ENCODE measurements at regions not wholly inside any gene's neighbourhood (a gene's known extent, or its start where the extent isn't known, plus 50 kb on each side); places are given as distances from the start of the nearest gene placed in this dataset.

- no peak for TF ChIP-seq CTCF (IDR thresholded peaks at IDR 0.05)
- DNase-seq (no peak), ATAC-seq (peak in 1 of 2 donors; percentile 40)
- H3K27ac ChIP-seq = no peak overlapping the region
- H3K36me3 ChIP-seq = no peaks in the 10 kb centered on the region
- H3K27me3 ChIP-seq (ENCODE audit: low read depth) = peaks cover 8% of the 10 kb centered on the region
- no peaks in the 10 kb centered on the region for H3K9me3 ChIP-seq
- intact Hi-C loops (cut with DNase I) = no loop called here
- H3K4me1 ChIP-seq = peaks cover 12% of the 10 kb centered on the region
- H3K4me3 ChIP-seq = no peak overlapping the region
These were observed 187.2 kb downstream of the EFNB2 start for GRCh38 chr13:106348075-106348840.

GRCh38 chr13:106344342-106344741 is 191.1 kb downstream of the EFNB2 start:
- Histone ChIP-seq H3K9me3 (peaks cover 13% of the 10 kb centered on the region), H3K4me1 (peaks cover 8% of the 10 kb centered on the region), H3K36me3 (no peaks in the 10 kb centered on the region), H3K4me3 (no peak overlapping the region), H3K27ac (no peak overlapping the region), H3K27me3 (ENCODE audit: low read depth) (peaks cover 8% of the 10 kb centered on the region)
- TF ChIP-seq CTCF (IDR thresholded peaks at IDR 0.05) = no peak
- ATAC-seq (no peak), DNase-seq (no peak)
- intact Hi-C loops (cut with DNase I) = no loop called here

GRCh38 chr13:106343836-106344235 is 191.6 kb downstream of the EFNB2 start:
- no peak overlapping the region for H3K4me3 ChIP-seq
- peaks cover 8% of the 10 kb centered on the region for H3K27me3 ChIP-seq (ENCODE audit: low read depth)
- H3K27ac ChIP-seq = no peak overlapping the region
- TF ChIP-seq CTCF (IDR thresholded peaks at IDR 0.05) = no peak
- ATAC-seq = no peak
- H3K9me3 ChIP-seq = peaks cover 15% of the 10 kb centered on the region
- peaks cover 3% of the 10 kb centered on the region for H3K4me1 ChIP-seq
- intact Hi-C loops (cut with DNase I) = no loop called here
- no peak for DNase-seq
- no peaks in the 10 kb centered on the region for H3K36me3 ChIP-seq

- Histone ChIP-seq H3K4me1 (no peaks in the 10 kb centered on the region), H3K27ac (no peak overlapping the region), H3K9me3 (peaks cover 15% of the 10 kb centered on the region), H3K27me3 (ENCODE audit: low read depth) (no peaks in the 10 kb centered on the region), H3K4me3 (no peak overlapping the region), H3K36me3 (no peaks in the 10 kb centered on the region)
- intact Hi-C loops (cut with DNase I) = no loop called here
- DNase-seq (no peak), ATAC-seq (no peak)
- no peak for TF ChIP-seq CTCF (IDR thresholded peaks at IDR 0.05)
These were observed 195.2 kb downstream of the EFNB2 start for GRCh38 chr13:106340249-106340648.

GRCh38 chr13:106337096-106337850 is 198.2 kb downstream of the EFNB2 start:
- H3K36me3 ChIP-seq = no peaks in the 10 kb centered on the region
- intact Hi-C loops (cut with DNase I) = no loop called here
- peaks cover 15% of the 10 kb centered on the region for H3K9me3 ChIP-seq
- no peaks in the 10 kb centered on the region for H3K4me1 ChIP-seq
- DNase-seq = no peak
- H3K27me3 ChIP-seq (ENCODE audit: low read depth) = no peaks in the 10 kb centered on the region
- no peak overlapping the region for H3K27ac ChIP-seq
- H3K4me3 ChIP-seq = peak overlapping the region; percentile 5
- ATAC-seq = no peak
- no peak for TF ChIP-seq CTCF (IDR thresholded peaks at IDR 0.05)
